ENCODE measurements at regions not wholly inside any gene's neighbourhood (a gene's known extent, or its start where the extent isn't known, plus 50 kb on each side); places are given as distances from the start of the nearest gene placed in this dataset.

DNA sequence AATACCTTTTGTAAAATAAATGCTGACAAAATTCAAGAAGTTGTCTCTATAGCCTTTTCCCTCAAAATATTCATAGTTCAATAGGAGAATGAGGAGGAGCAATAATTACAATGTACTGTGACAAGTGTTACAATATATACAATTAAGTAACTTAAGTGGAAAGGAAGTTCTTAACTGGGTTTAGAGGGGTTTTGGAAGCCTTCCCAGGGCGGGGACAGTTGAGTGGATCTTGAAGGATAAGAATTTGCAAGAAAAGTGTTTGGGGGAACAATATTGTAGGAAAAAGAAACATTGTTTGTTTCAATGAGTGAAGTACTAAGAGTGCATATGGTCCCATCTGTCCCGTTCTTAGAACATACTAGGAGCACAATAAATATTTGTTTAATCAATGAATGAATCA is 165.2 kb upstream of the PLSCR5 start:
- Histone ChIP-seq H4K20me1 (no peaks in the 10 kb centered on the region), H3K4me3 (no peak overlapping the region), H3K27me3 (no peaks in the 10 kb centered on the region), H3K4me2 (no peak overlapping the region), H3K36me3 (no peaks in the 10 kb centered on the region), H3K9me3 (replicated peaks in 1 of 11) (peaks cover 8 to 17% (median 15%) of the 10 kb centered on the region in 11 experiments; a peak in 20 of 22 replicates), H3K9ac (no peak overlapping the region), H3K4me1 (no peaks in the 10 kb centered on the region), H3K27ac (no peak overlapping the region)
- no peak for TF ChIP-seq Cebpa-rat (IDR thresholded peaks at IDR 0.05)

DNA sequence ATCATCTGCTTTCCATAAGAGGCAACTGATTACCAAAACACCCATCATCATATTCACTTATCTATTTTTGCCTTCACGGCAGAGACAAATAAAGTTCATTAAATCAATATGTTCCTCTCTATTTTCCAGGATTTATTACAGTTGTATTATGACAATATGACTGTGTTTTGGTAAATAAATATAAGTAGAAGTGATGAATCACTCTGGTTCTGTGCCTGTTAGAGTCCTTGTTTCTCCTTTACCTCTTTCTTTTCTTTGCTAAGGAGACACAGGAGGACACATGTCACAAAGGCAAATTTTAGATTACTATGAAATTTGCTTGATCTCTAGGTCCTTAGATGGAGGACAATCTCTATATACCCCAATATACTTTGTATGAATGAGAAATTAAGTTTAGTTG is 152.6 kb upstream of the PLSCR5 start:
- H3K36me3 ChIP-seq = no peaks in the 10 kb centered on the region

GRCh38 chr3:146750196-146750595 is 145.1 kb upstream of the PLSCR5 start:
- H3K9ac ChIP-seq = no peak overlapping the region
- H3K27ac ChIP-seq = no peak overlapping the region
- H3K27me3 ChIP-seq = no peaks in the 10 kb centered on the region
- H3K4me2 ChIP-seq = peak overlapping the region in 2 of 11 experiments; percentile 2 to 14; a peak in 1 of 22 replicates
- no peak overlapping the region for H3K4me3 ChIP-seq
- no peaks in the 10 kb centered on the region for H4K20me1 ChIP-seq
- no peak for TF ChIP-seq Cebpa-rat (IDR thresholded peaks at IDR 0.05)
- peaks cover 0 to 8% (median 0%) of the 10 kb centered on the region in 10 experiments; a peak in 5 of 20 replicates for H3K4me1 ChIP-seq
- no peaks in the 10 kb centered on the region for H3K9me3 ChIP-seq (replicated peaks in 1 of 11)
- no peaks in the 10 kb centered on the region for H3K36me3 ChIP-seq

More for the DNA sequence above, 152.6 kb upstream of the PLSCR5 start:
- TF ChIP-seq Cebpa-rat (IDR thresholded peaks at IDR 0.05) = no peak
- no peak overlapping the region for H3K27ac ChIP-seq
- H3K4me3 ChIP-seq = no peak overlapping the region
- no peaks in the 10 kb centered on the region for H3K9me3 ChIP-seq (replicated peaks in 1 of 11)
- no peaks in the 10 kb centered on the region for H3K27me3 ChIP-seq
- no peak overlapping the region for H3K4me2 ChIP-seq
- peaks cover 0 to 3% (median 0%) of the 10 kb centered on the region in 10 experiments; a peak in 1 of 20 replicates for H3K4me1 ChIP-seq
- no peaks in the 10 kb centered on the region for H4K20me1 ChIP-seq
- no peak overlapping the region for H3K9ac ChIP-seq

DNA sequence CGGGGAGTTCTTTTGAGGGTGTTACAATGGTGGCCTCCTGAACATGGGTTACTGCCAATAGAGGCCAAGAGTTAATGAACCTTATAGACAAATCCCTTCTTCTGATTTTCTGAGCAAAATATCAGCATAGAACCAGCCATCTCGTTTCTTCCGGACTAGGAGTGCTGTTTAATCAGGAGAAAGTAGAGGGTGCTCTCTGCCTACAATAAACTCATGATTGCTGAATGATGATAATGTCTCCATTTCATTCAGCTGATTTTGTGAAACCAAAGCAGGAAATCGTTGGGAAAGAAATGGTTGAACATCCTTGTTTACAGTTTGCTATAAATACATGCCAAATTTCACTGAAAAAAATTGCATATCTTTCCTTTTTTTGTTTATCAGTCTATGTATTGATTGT is 142.8 kb upstream of the PLSCR5 start:
- TF ChIP-seq Cebpa-rat (IDR thresholded peaks at IDR 0.05) = no peak
- Histone ChIP-seq H3K4me2 (peak overlapping the region in 1 of 11 experiments; percentile 13; a peak in 1 of 22 replicates), H3K36me3 (no peaks in the 10 kb centered on the region), H3K4me1 (peaks cover 0 to 8% (median 0%) of the 10 kb centered on the region in 10 experiments; a peak in 5 of 20 replicates), H3K27ac (no peak overlapping the region; a peak in 1 of 22 replicates), H3K27me3 (no peaks in the 10 kb centered on the region), H3K9me3 (replicated peaks in 1 of 11) (no peaks in the 10 kb centered on the region), H3K4me3 (no peak overlapping the region), H3K9ac (no peak overlapping the region), H4K20me1 (no peaks in the 10 kb centered on the region)

DNA sequence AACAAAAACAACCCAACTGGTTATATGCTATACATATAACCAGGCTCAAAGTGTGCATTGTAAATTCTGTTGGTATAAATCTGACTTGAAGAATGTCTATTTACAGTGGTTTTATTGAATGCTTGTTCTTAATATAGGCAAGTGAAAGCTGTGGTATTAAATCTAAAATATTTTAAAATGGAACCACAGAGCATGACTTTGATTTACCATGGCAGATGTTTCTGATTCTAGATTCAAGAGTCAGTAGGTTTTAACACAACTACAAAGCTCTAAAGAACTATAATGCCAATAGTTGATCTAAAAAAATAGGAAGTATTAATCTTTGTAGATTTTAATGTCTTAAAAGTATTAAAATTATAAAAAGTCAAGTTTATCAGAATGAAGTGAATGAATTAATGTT is 141.9 kb upstream of the PLSCR5 start:
- no peaks in the 10 kb centered on the region for H4K20me1 ChIP-seq
- H3K36me3 ChIP-seq = no peaks in the 10 kb centered on the region
- H3K27me3 ChIP-seq = no peaks in the 10 kb centered on the region
- H3K4me1 ChIP-seq = peaks cover 0 to 8% (median 0%) of the 10 kb centered on the region in 10 experiments; a peak in 5 of 20 replicates
- no peak overlapping the region for H3K27ac ChIP-seq
- H3K9ac ChIP-seq = no peak overlapping the region
- no peak overlapping the region for H3K4me2 ChIP-seq
- no peak overlapping the region for H3K4me3 ChIP-seq
- H3K9me3 ChIP-seq (replicated peaks in 1 of 11) = no peaks in the 10 kb centered on the region
- no peak for TF ChIP-seq Cebpa-rat (IDR thresholded peaks at IDR 0.05)

DNA sequence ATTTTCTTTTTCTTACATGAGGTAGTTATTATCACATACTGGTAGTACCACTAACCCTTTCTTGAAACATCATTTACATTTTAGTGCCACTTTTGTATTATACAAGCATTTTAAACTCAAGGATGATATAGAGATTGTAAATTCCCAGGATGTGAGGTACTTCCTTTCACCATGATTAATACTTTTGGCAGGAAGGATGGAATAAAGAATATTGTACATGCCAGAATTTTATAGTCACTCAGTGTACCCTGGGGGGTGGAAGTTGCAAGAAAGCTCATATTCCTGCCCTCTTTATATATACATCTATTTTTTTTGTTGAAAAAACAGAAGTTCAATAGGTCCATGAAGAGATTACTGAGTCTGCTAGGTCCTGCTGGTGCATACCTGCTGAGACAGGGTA is 141.0 kb upstream of the PLSCR5 start:
- no peak overlapping the region for H3K4me3 ChIP-seq
- peaks cover 0 to 8% (median 0%) of the 10 kb centered on the region in 10 experiments; a peak in 5 of 20 replicates for H3K4me1 ChIP-seq
- no peaks in the 10 kb centered on the region for H4K20me1 ChIP-seq
- no peak overlapping the region for H3K27ac ChIP-seq
- H3K27me3 ChIP-seq = no peaks in the 10 kb centered on the region
- H3K36me3 ChIP-seq = no peaks in the 10 kb centered on the region
- no peak for TF ChIP-seq Cebpa-rat (IDR thresholded peaks at IDR 0.05)
- no peaks in the 10 kb centered on the region for H3K9me3 ChIP-seq (replicated peaks in 1 of 11)
- no peak overlapping the region for H3K9ac ChIP-seq
- no peak overlapping the region for H3K4me2 ChIP-seq

- Histone ChIP-seq H3K4me3 (no peak overlapping the region), H3K9ac (no peak overlapping the region), H3K27me3 (no peaks in the 10 kb centered on the region), H3K36me3 (no peaks in the 10 kb centered on the region), H3K9me3 (replicated peaks in 1 of 11) (no peaks in the 10 kb centered on the region), H3K27ac (no peak overlapping the region), H3K4me2 (no peak overlapping the region), H3K4me1 (no peaks in the 10 kb centered on the region), H4K20me1 (no peaks in the 10 kb centered on the region)
- no peak for TF ChIP-seq Cebpa-rat (IDR thresholded peaks at IDR 0.05)
Measured at GRCh38 chr3:146739203-146739671, 134.1 kb upstream of the PLSCR5 start.

DNA sequence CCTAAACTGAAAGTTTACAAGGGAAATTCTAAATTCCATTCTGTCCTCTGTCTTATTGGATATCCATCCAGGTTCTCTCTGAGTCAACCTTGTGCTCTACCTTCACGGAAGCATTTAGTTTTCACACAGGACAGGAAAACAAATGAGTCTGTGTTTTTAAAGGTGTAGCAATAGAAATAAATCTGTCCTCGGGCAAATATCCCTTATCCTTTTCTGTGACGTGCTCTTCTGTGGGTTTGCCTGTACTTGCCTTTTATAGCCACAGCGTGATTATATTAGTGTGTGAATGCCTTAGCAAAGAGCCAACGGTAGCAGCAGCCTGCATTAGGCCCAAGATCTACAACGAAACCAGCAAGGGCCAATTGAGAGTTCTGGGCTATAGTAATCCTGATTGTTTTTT is 127.2 kb upstream of the PLSCR5 start:
- no peak overlapping the region for H3K27ac ChIP-seq
- no peak overlapping the region for H3K9ac ChIP-seq
- H3K36me3 ChIP-seq = no peaks in the 10 kb centered on the region
- no peak overlapping the region for H3K4me2 ChIP-seq
- no peaks in the 10 kb centered on the region; a peak in 1 of 22 replicates for H3K9me3 ChIP-seq (replicated peaks in 1 of 11)
- H4K20me1 ChIP-seq = no peaks in the 10 kb centered on the region
- no peaks in the 10 kb centered on the region for H3K4me1 ChIP-seq
- H3K27me3 ChIP-seq = no peaks in the 10 kb centered on the region
- TF ChIP-seq Cebpa-rat (IDR thresholded peaks at IDR 0.05) = no peak
- H3K4me3 ChIP-seq = no peak overlapping the region

- no peak overlapping the region for H3K4me2 ChIP-seq
- H4K20me1 ChIP-seq = no peaks in the 10 kb centered on the region
- no peak overlapping the region for H3K27ac ChIP-seq
- H3K4me3 ChIP-seq = no peak overlapping the region
- TF ChIP-seq Cebpa-rat (IDR thresholded peaks at IDR 0.05) = no peak
- H3K9me3 ChIP-seq (replicated peaks in 1 of 11) = no peaks in the 10 kb centered on the region
- H3K4me1 ChIP-seq = no peaks in the 10 kb centered on the region
- no peak overlapping the region for H3K9ac ChIP-seq
- H3K36me3 ChIP-seq = no peaks in the 10 kb centered on the region
- H3K27me3 ChIP-seq = no peaks in the 10 kb centered on the region
Measured at GRCh38 chr3:146715170-146715569, 110.0 kb upstream of the PLSCR5 start.

DNA sequence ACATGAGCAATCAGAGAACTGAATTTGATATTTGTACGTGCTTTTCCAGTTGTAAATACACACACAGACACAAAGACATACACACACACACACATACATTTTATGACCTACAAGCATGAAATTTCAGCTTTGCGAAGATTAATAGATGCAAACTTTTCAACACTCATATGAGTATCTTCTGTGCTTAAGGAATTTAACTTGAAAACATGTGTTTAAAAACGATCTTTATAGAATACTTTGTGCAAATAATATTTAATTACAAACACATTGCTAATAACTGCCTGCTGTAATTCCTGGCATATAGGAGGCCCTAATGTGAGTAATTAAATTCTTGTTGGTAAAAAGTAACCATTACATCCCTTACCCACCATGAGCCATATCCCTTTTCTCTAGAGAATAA is 107.7 kb upstream of the PLSCR5 start:
- Histone ChIP-seq H3K4me3 (no peak overlapping the region), H4K20me1 (no peaks in the 10 kb centered on the region), H3K36me3 (no peaks in the 10 kb centered on the region), H3K4me2 (no peak overlapping the region), H3K4me1 (no peaks in the 10 kb centered on the region), H3K9ac (no peak overlapping the region), H3K27me3 (no peaks in the 10 kb centered on the region), H3K9me3 (replicated peaks in 1 of 11) (no peaks in the 10 kb centered on the region), H3K27ac (no peak overlapping the region)
- no peak for TF ChIP-seq Cebpa-rat (IDR thresholded peaks at IDR 0.05)
